HG03135 (cell line): ENCODE measurements at regions not wholly inside any gene's neighbourhood (a gene's known extent, or its start where the extent isn't known, plus 50 kb on each side); places are given as distances from the start of the nearest gene placed in this dataset.

ENCODE experiments used
- ATAC-seq: cut with Tn5 transposase; IDR thresholded peaks from one replicate; pipeline ENCODE4 v1.9.1; 2021; ENCODE audit warnings: mild to moderate bottlenecking, moderate library complexity; ENCODE audit not compliant: unreplicated experiment

GRCh38 chr20:61162451-61162850 lies 89.6 kb upstream of the CDH4 start:
- ATAC-seq = no peak

- no peak for ATAC-seq
These were observed 89.0 kb upstream of the CDH4 start for GRCh38 chr20:61163031-61163430.

- no peak for ATAC-seq
These were observed 85.7 kb upstream of the CDH4 start for GRCh38 chr20:61166324-61166723.

GRCh38 chr20:61168605-61169004 lies 83.5 kb upstream of the CDH4 start:
- no peak for ATAC-seq

- ATAC-seq = no peak
These were observed 82.2 kb upstream of the CDH4 start for GRCh38 chr20:61169874-61170273.

- ATAC-seq = no peak
These were observed 81.4 kb upstream of the CDH4 start for GRCh38 chr20:61170496-61171320.

- ATAC-seq = no peak
These were observed 78.8 kb upstream of the CDH4 start for GRCh38 chr20:61173267-61173666.

- no peak for ATAC-seq
These were observed 77.9 kb upstream of the CDH4 start for GRCh38 chr20:61173961-61174725.

- no peak for ATAC-seq
These were observed 75.2 kb upstream of the CDH4 start for GRCh38 chr20:61176874-61177273.

- no peak for ATAC-seq
These were observed 73.5 kb upstream of the CDH4 start for GRCh38 chr20:61178551-61179071.

GRCh38 chr20:61184194-61184593 lies 67.9 kb upstream of the CDH4 start:
- no peak for ATAC-seq

- ATAC-seq = no peak
These were observed 66.9 kb upstream of the CDH4 start for GRCh38 chr20:61185181-61185580.

GRCh38 chr20:61185841-61186601 lies 66.0 kb upstream of the CDH4 start:
- no peak for ATAC-seq

GRCh38 chr20:61186771-61187472 lies 65.1 kb upstream of the CDH4 start:
- ATAC-seq = no peak

- ATAC-seq = no peak
These were observed 62.5 kb upstream of the CDH4 start for GRCh38 chr20:61189534-61189933.

- ATAC-seq = no peak
These were observed 61.0 kb upstream of the CDH4 start for GRCh38 chr20:61191096-61191495.

GRCh38 chr20:61192337-61192950 lies 59.6 kb upstream of the CDH4 start:
- ATAC-seq = no peak

- no peak for ATAC-seq
These were observed 58.9 kb upstream of the CDH4 start for GRCh38 chr20:61193164-61193563.
